Testis (tissue), 2 donors: ENCODE measurements at regions not wholly inside any gene's neighbourhood (a gene's known extent, or its start where the extent isn't known, plus 50 kb on each side); places are given as distances from the start of the nearest gene placed in this dataset.

ENCODE experiments used
- DNase-seq: peaks from one replicate; pipeline ENCODE4 v3.0.0-alpha.2; 2019
- H3K27ac ChIP-seq, 2 donors: fragments of 200-600 bp; sonication (generic); one replicate each; pipeline ENCODE4 v1.5.1; 2019
- H3K27me3 ChIP-seq: fragments of 200-600 bp; sonication (generic); one replicate; pipeline ENCODE4 v1.5.1; 2019
- H3K36me3 ChIP-seq: fragments of 200-600 bp; sonication (generic); one replicate; pipeline ENCODE4 v1.5.1; 2017; ENCODE audit warnings: low read depth; ENCODE audit errors: missing control alignments
- H3K4me1 ChIP-seq: fragments of 200-600 bp; sonication (generic); one replicate; pipeline ENCODE4 v1.5.1; 2019
- H3K4me3 ChIP-seq, 2 donors: fragments of 200-600 bp; sonication (generic); one replicate each; pipeline ENCODE4 v1.5.1; 2017 to 2019
- H3K9me3 ChIP-seq: fragments of 200-600 bp; sonication (generic); one replicate; pipeline ENCODE4 v1.5.1; 2017
- CTCF ChIP-seq, 3 experiments: fragments of 450-650 bp in 2 of 3; fragments of 200-600 bp in 1 of 3; sonication (generic) in 1 of 3; IDR thresholded peaks; one replicate each; pipeline ENCODE4 v1.5.1; 2016 to 2019; ENCODE audit warnings: antibody characterized with exemption in 3 of 3, mild to moderate bottlenecking in 2 of 3, moderate library complexity in 1 of 3
- POLR2A ChIP-seq: fragments of 450-650 bp; IDR thresholded peaks from one replicate; pipeline ENCODE4 v1.6.1; 2017; ENCODE audit warnings: antibody characterized with exemption, mild to moderate bottlenecking, moderate library complexity
- WGBS, 2 donors: methylation state at CpG; one replicate each; pipeline ENCODE4 v1.1.5; 2018; 5-methylcytosine and 5-hydroxymethylcytosine counted together
- intact Hi-C: fragments of 100-400 bp; cut with DNase I; formaldehyde crosslinking; loops from one replicate; pipeline ENCODE4 v1.15.1; 2023; ENCODE audit warnings: low total_unique reads

- TF ChIP-seq POLR2A (no peak), CTCF (IDR thresholded peaks at IDR 0.05) (no peak)
- intact Hi-C loops: no loop called here
- Histone ChIP-seq H3K36me3 (no peaks in the 10 kb centered on the region), H3K4me1 (no peaks in the 10 kb centered on the region), H3K27ac (no peak overlapping the region), H3K9me3 (no peaks in the 10 kb centered on the region), H3K4me3 (no peak overlapping the region), H3K27me3 (no peaks in the 10 kb centered on the region)
- DNase-seq: no peak
- WGBS, 2 donors: 92% methylated on average over 1 of the region's 1 CpG; no CpG with 5 or more reads in 1 of the 2 donors
Observed at GRCh38 chr2:57146951-57147350, 899.7 kb upstream of the VRK2 start.

- 55 to 80% methylated on average over 1 to 2 of the region's 2 CpGs for WGBS, 2 donors
- H3K4me1 ChIP-seq: no peaks in the 10 kb centered on the region
- no peaks in the 10 kb centered on the region for H3K27me3 ChIP-seq
- no peak overlapping the region for H3K27ac ChIP-seq
- TF ChIP-seq POLR2A (no peak), CTCF (IDR thresholded peaks at IDR 0.05) (no peak)
- intact Hi-C loops: no loop called here
- no peak for DNase-seq
- H3K36me3 ChIP-seq: no peaks in the 10 kb centered on the region
- no peak overlapping the region for H3K4me3 ChIP-seq
- H3K9me3 ChIP-seq: no peaks in the 10 kb centered on the region
Observed at GRCh38 chr2:57156231-57156924, 890.2 kb upstream of the VRK2 start.

- H3K27me3 ChIP-seq: no peaks in the 10 kb centered on the region
- TF ChIP-seq CTCF (IDR thresholded peaks at IDR 0.05): no peak
- H3K4me1 ChIP-seq: no peaks in the 10 kb centered on the region
- 71 to 79% methylated on average over 2 of the region's 2 CpGs for WGBS, 2 donors
- H3K27ac ChIP-seq: no peak overlapping the region
- no peak overlapping the region for H3K4me3 ChIP-seq
- intact Hi-C loops: no loop called here
- DNase-seq: no peak
- no peaks in the 10 kb centered on the region for H3K36me3 ChIP-seq
- H3K9me3 ChIP-seq: no peaks in the 10 kb centered on the region
Observed at GRCh38 chr2:57160976-57161375, 885.6 kb upstream of the VRK2 start.

GRCh38 chr2:57177176-57177575, 869.4 kb upstream of the VRK2 start:
- Histone ChIP-seq H3K4me3 (no peak overlapping the region), H3K27ac (no peak overlapping the region), H3K27me3 (no peaks in the 10 kb centered on the region), H3K4me1 (no peaks in the 10 kb centered on the region), H3K9me3 (no peaks in the 10 kb centered on the region), H3K36me3 (no peaks in the 10 kb centered on the region)
- TF ChIP-seq CTCF (IDR thresholded peaks at IDR 0.05) (no peak), POLR2A (no peak)
- 79 to 100% methylated on average over 1 of the region's 1 CpG for WGBS, 2 donors
- intact Hi-C loops: no loop called here
- no peak for DNase-seq

GRCh38 chr2:57180042-57180567, 866.5 kb upstream of the VRK2 start:
- H3K27ac ChIP-seq: no peak overlapping the region
- H3K27me3 ChIP-seq: no peaks in the 10 kb centered on the region
- TF ChIP-seq CTCF (IDR thresholded peaks at IDR 0.05) (no peak), POLR2A (no peak)
- H3K4me3 ChIP-seq: no peak overlapping the region
- no peaks in the 10 kb centered on the region for H3K36me3 ChIP-seq
- DNase-seq: no peak
- no peaks in the 10 kb centered on the region for H3K4me1 ChIP-seq
- H3K9me3 ChIP-seq: no peaks in the 10 kb centered on the region
- 84 to 87% methylated on average over 4 of the region's 4 CpGs for WGBS, 2 donors
- intact Hi-C loops: no loop called here
